DND-41 (cell line): ENCODE measurements at regions not wholly inside any gene's neighbourhood (a gene's known extent, or its start where the extent isn't known, plus 50 kb on each side); places are given as distances from the start of the nearest gene placed in this dataset.

Source experiments
- EZH2 ChIP-seq: IDR thresholded peaks from 3 replicates; pipeline ENCODE4 v1.6.1; 2012; ENCODE audit warnings: borderline replicate concordance, low read depth, mild to moderate bottlenecking, moderate library complexity, low read length, inconsistent platforms; ENCODE audit not compliant: severe bottlenecking
- TF ChIP-seq, protein P1 (sequence below): IDR thresholded peaks from 2 replicates; pipeline ENCODE4 v1.5.1; 2012; ENCODE audit warnings: borderline replicate concordance, low read length, moderate library complexity, mild to moderate bottlenecking; ENCODE audit not compliant: poor library complexity, severe bottlenecking; ENCODE audit errors: extremely low read depth

DNA sequence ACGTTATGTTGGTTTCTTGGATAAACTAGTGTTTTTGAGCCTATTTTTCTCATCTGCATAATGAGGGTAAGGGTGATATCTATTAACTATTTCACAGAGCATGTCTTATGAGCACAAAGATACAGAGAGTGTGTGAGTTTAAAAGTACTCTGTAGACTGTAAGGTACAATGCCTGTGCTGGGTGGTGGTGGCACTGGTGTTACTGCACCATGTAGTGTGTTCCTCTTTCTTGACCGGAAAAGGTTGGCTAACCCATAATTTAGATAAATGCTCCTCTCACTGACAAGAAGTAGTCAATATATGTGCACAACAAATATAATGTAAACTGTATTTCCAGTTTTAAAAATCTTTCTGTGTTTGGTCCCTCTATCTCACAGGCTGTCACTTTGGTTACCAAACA lies 116.2 kb upstream of the MMS22L start:
- TF ChIP-seq, protein P1, sequence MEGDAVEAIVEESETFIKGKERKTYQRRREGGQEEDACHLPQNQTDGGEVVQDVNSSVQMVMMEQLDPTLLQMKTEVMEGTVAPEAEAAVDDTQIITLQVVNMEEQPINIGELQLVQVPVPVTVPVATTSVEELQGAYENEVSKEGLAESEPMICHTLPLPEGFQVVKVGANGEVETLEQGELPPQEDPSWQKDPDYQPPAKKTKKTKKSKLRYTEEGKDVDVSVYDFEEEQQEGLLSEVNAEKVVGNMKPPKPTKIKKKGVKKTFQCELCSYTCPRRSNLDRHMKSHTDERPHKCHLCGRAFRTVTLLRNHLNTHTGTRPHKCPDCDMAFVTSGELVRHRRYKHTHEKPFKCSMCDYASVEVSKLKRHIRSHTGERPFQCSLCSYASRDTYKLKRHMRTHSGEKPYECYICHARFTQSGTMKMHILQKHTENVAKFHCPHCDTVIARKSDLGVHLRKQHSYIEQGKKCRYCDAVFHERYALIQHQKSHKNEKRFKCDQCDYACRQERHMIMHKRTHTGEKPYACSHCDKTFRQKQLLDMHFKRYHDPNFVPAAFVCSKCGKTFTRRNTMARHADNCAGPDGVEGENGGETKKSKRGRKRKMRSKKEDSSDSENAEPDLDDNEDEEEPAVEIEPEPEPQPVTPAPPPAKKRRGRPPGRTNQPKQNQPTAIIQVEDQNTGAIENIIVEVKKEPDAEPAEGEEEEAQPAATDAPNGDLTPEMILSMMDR: no peak
- TF ChIP-seq EZH2: no peak
